NCI-H82 treated with DMSO at 0.1 percent for 48 hours (cell line): ENCODE measurements at regions not wholly inside any gene's neighbourhood (a gene's known extent, or its start where the extent isn't known, plus 50 kb on each side); places are given as distances from the start of the nearest gene placed in this dataset.

Experiments
- DNase-seq: peaks from one replicate; lab custom pipeline; 2025; ENCODE audit not compliant: unreplicated experiment; lab: John Stamatoyannopoulos, UW

DNA sequence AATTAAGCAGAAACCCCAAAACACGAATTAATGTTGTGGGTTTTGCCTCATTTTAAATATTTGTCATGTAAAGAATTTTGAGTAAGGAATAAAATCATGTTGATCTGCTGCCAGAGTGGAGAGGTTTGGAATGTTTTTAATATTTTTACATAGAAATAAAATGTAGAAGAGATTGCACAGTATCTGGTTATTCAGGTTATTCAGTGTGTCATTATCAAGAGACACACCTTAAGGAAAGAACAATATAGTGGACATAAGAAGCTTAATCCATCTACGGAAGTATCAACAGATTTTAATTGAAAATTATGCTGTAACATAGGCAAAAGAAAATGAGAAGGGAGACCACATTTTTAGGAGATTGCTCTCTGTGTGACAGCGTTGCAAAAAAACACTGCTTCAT is 410.4 kb downstream of the MED10 start:
- DNase-seq: no peak

DNA sequence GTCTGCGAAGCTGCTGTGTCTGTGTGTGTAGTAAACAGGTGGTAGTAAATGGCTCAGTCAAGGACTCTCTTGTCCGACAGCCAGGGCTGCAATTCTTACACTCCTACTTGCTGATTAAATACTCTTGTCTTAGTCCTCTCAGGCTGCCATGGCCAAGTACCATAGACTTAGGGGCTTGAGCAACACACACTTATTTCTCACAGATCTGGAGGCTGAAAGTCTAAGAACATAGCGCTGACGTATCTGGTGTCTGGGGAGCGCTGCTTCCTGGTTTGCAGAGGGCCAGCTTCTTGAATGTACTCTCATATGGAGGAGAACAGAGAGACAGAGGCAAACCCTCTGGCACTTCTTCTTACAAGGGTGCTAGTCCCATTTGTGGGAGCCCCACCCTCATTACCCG is 411.0 kb downstream of the MED10 start:
- DNase-seq: no peak

DNA sequence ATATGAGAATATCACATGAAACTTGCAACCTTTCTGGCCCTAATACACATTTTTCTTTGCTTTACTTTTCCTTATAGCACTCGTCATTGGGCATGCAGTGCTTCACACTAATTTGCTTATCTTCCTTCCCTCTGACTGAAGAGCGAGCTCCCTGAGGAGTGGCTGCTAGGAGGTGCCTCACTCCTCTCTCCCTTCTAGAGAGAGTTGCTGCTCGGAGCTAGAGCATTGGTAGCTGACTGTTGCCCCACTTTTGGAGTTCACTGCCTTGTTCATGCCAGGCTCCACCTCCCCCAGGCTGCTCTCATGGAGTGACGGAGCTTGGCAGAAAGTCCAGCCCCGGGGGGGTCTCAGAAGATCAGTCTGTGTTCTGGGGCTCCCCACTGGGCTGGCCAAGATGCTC is 413.2 kb downstream of the MED10 start:
- DNase-seq: no peak

DNA sequence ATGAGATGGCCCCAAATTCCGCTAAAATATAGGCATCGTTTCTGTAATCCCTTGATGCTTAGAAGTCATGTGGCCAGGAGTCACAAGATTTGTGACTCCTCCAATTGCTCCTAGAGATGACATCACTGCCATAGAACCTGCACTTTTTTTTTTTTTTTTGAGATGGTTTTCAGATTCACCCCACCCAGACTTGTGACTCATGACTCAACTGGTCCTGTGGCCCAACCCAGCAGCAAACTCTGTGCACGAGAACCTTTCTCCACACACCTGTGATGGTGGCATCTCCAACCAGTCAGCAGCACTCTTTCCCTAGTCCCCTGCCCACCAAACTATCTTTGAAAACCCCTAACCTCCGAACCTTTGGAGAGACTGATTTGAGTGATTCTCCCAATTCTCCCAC is 414.0 kb downstream of the MED10 start:
- DNase-seq: no peak

DNA sequence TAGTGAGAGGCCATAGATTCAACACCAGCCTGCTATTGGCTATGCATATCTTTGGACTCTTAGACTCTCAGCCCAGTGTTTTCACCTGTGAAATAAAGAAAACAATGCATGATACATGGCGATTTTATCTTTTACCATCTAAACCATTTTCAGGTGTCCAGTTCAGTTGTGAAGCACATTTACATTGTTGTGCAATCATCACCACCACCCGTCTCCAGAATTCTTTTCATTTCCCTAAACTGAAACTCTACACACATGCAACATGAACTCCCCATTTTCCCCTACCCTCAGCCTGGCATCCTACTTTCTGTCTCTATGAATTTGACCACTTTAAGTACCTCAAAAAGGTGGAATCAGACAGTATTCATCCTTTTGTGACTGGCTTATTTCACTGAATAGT is 420.6 kb downstream of the MED10 start:
- no peak for DNase-seq

DNA sequence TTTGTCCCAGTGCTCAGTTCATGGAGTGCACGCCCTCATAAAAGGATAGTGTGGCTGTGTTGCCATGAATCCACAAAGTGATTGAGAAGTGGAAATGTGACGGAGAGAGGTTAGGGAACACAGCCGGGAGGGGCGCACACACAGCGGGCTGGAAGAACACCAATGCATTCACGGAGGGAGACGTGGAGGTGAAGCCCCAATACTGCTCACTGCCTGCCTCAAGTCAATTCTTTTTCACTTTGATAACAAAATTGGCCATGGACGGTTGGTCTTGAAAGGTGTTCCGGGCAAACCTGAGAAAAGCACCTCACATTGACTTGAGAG is 424.1 kb downstream of the MED10 start:
- no peak for DNase-seq

DNA sequence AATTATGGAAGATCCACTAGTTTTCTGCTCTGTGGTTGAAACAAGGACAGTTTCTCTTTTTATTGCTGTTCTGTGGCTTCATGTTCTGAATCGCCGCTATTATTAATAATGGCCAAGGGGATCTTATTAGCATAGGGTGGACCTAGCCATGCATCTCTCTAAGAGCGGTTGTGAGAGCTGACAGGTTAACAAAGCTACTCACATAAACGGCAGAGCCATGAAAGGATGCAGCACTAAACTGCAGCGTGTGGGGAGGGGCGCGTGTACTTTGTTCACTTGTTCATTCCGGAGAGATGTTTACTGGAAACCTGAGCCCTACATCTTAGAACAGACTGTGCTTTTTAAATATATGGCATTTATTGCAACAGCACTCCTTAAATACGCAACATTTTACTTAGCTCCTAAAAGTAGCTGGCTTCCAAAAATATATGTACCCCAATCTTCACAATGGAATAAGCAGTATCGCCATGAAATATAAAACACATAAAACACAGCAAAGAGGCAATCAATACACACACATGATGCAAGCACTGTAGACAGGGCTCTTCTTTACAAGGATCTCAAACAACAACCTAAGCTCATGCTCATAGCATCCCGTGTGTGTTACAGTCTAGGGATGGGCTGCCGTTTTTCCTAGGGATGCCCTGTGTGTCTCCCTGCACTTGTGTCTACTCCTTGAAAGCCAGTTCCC is 424.6 kb downstream of the MED10 start:
- no peak for DNase-seq

DNA sequence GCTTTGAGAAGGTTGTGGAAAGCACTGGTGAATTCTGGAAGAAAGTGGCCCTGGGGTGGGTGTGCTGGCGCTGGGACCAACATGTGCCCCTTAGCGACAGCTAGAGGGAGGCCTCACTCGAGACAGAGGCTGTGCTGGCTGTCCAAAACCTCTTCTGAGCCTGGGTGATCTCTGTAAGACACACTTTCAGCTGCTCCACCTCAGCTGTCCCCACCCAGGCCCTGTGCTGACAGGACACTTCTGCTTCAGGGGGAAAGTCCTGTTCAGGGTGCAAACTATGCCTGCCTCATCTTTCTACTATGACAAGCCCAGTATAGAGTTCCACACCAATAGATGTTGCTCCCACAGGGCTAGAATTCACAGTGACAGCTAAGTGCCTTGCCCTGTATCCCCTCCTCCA is 426.4 kb downstream of the MED10 start:
- DNase-seq: no peak

DNA sequence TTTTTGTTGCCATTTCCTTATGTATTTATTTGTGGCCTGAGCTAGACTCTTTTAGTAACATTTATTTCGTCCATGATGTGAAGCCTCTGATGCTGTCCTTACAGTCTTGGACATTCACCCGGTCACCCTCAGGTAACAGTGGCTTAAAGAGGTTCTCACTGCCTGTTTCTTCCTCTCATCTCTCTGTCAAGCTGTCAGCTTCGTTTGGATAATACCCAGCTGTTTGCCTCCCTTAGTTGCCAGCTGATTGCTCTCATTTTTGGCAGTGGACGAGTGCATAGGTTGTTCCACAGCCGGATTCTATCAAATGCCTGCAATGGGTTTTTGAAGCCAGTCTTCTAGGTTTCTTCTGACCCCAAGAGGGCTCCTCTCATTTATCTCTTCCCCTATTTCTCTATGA is 427.7 kb downstream of the MED10 start:
- DNase-seq: no peak

DNA sequence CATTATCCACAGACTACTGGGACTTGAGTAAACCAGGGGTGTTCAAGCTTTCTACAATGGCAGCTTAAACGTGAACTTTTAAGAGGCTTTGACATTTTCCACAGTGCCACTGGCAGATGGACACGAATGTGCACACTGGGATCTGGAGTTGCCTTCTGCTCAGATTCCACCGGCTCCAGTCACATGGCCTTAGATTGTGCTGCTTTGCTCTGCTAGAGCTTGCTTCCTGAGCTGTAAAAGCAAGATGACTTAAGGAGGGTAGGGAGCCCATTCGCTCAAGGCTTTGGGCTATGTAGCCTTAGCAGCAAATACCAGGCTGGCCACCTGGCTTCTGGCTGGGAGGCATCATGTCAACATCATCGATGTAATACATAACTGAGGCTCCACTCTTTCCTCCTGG is 436.9 kb downstream of the MED10 start:
- DNase-seq: no peak

DNA sequence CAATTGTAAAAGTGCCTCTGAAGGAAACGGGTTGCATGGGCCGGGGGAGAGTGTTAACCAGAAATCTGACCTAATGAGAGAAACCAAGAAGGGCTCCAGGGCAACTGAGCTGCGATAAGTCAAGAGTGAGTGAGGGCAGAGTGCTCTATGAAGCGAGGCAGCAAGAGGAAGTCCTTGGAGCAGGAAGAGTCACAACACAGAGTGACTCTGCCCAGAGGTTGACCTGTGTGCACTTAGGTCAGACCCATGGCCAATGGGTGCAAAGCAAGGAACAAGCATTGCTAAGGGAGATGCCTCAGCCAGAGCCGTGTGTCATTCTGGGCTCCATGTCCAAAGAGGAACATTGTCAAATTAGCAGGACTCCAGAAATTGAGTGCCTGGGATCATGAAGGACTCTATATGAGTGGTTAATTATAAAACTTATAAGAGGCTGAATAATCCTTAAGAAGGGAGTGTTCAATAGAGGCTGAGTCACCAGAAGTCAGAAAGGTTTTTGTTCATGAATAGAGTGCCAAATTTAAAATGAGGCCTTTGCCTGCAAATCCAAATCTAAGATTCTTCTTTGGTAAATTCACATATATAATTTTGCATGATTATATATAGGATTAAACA is 438.5 kb downstream of the MED10 start:
- DNase-seq: no peak

DNA sequence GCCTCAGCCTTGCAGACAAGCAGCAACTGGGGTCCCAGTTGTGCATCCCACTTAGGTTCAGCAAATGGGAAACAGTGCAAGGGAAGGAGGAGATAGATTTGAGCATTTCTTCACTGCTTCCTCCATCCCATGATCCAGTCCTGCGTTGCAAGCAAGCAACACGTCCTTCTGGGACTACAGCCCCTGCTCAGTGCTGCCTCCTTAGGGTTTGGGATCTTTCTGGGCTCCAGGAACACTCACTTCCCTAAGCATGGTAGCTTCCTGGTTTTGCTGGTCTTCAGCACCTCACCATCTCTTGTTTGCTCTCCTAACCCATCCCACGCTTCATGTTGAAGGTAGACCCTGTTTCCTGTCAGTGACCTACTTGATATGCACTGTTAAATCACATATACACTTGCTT is 444.7 kb downstream of the MED10 start:
- no peak for DNase-seq

DNA sequence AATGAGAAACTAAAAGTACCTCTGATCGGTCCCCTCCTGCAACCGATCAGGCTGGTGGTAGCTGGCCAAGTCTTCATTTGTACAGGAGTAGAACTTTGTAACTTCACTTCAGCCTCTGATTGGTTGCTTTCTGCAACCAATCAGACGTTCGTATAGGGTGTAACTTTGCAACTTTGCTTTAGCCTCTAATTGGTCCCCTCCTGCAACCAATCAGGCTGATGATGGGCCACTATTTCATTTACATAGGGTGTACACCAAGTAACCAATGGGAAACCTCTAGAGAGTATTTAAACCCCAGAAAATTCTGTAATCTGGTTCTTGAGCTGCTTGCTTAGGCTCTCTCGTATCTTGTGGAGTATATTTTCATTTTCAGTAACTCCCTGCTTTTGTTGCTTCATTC is 445.5 kb downstream of the MED10 start:
- no peak for DNase-seq

DNA sequence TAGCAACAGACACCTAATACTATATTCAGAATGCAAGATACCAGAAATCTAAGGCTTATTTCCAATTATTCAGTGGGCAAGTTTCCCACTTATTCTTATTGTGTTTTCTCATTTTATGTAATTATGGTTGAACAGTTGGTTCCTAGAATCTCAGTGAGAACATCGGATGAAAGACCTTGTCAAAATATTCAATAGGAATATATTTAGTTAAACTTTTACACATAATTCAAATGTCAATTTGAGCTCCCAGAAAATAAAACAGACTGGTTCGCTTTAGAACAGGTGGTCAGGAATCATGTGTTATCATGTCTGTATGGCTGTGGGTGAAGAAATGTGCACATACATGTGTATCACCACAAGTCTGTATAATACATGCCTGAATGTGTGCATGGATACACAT is 447.8 kb downstream of the MED10 start:
- DNase-seq: no peak

DNA sequence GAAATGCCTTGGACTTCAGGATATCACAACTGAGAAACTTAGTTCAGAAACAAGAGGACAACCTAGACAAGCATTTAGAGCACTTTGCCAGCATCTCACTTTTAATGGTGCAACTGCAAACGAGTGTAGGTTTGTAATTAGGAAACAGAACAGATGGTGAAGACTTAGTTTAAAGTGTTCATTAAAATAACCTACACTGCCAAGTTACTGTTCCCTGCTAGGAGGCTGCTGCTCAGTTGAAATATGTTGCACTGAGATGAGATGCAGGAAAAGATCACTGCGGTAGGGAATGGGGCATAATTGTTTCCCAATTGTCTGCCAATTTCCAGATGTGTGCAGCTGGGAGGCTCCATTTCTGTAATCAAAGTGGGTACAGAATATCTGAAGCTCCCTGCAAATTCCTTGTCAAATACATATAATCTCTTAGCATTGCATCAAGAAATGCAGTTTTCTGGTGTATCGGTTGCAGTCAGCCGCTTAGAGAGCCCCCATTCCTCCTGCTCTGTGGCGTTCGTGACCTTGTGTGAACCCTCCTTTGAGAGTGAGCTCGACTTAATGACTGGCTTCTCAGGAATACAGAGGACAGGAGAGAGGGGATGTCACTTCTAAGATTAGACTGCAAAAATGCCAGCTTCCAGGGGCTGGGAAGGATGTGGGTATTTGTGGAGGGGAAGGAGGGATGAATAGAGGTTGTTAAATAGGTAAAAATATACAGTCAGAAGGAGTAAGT is 448.9 kb downstream of the MED10 start:
- DNase-seq: no peak

DNA sequence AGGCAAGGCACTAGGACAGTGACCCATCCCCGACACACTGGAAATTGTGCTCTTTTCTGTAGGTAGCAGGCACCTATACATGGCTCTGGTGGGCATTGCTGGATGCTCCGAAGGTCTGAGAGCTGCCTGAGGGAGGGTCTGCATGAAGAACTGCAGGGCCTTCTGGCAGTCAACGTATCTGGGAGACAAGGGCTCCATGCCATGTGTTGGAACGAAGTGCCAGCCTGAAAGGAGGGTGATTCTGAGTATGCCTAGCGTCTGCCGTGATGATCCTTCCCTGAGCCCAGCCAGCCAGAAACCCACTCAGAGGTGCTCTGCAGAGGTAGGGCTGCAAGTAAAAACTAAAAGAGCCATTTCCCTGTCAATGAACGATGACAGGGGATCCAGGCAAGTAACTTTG is 453.2 kb downstream of the MED10 start:
- no peak for DNase-seq

DNA sequence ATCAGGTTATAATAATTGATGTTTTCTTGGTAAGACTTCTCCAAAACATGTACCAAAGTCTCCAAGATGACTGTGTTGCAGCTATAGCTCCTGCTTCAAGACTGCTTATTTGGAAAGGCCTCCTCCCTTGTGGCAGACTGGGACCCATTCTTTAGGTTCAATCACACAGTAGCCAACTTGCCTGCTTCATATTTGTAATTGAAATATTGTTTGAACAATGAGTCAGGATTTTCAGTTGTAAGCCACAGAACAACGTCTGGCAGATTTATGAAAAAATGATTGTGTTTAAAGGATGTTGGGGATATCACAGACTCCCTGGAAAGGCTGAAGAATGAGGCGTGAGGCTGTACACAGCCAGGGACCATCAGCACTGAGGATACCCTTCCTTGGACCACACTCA is 458.9 kb downstream of the MED10 start:
- no peak for DNase-seq

DNA sequence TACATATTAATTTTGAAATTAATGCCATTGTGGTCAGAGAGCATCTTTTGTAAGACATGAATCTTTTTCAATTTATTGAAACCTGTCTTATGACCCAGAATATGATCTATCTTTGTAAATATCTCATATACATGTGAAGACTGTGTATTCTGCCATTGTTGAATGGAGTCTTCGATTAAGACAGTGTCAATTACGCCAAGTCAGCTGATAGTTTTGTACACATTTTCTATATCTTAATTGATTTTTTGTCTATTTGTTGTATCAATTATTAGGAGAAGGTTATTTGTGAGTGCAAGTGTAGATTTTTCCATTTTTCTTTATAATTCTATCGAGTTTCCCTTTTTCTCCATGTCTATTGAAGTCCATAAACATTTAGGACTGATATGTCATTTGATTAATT is 471.6 kb downstream of the MED10 start:
- DNase-seq: no peak

DNA sequence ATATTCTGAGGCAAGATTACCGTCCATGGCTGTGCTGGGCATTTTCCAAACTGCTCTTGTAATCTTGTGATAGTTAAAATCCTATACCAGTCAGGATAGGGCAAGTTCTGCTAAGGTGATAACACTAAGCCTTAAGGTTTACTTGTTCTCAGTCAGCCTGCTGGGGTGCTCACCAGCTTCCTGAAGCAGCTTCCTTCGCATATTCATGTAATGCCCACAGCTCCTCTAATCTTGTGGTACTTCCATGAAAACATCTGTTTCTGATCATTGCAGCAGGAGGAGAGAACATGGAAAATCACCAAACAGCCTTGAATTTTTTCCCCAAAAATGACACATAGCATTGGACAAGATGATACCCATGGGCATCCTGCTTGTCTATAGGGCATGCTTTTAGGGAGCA is 473.2 kb downstream of the MED10 start:
- DNase-seq: no peak

DNA sequence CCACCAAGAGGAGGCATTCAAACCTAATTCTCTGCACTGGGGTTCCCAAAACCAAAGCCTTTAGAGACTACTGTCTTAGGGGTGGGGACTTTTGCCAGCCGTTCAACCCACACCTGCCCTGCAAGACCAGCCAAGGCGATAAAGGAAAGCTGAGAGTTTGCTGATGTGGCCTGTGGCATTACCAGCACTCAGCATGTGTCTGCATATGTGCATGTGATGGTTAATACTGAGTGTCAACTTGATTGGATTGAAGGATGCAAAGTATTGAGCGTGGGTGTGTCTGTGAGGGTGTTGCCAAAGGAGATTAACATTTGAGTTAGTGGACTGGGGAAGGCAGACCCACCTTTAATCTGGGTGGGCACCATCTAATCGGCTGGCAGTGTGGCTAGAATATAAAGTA is 474.2 kb downstream of the MED10 start:
- DNase-seq: no peak

DNA sequence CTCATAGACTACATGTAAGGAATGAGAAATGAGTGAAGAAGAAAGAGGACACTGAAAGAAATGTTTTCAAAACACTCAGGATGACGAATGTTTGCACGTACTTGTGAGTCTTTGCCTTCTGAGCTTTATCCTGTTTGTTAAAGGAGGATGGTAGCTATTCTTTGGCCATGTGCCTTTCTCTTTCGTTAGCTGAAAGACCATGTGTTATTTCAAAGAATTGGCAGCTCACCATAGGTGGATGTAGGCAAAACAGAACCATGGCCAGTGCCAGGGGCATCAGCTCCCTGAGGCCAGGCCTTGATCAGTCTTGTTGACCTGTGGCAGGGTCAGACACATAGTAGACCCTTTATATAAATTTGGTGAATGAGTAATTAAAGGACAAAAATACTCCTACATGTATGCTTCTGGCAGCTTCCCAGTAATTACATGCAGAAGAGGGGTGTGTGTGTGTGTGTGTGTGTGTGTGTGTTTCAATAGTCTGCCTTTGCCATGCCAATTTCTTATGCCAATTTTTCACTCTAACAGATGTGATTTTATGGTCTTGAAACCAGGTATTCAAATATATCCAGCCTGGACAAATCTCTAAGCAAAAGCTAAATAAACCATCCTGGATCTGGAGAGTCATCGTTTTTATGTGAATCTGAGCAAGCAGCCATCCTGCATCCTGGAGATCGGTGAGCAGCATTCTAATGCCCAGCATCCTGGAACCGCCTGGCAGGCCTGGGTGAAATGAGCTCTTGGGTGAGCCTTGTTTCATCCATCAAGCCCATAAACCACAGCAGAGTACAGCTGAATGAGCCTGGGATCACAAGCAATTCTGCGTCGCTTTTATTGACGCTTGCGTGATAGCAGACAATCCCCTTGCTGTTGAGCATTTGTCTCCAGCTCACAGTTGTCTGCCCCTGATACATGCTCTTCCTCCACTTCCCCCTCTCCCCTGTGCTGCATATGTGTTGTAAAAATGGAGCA is 475.4 kb downstream of the MED10 start:
- DNase-seq: no peak

DNA sequence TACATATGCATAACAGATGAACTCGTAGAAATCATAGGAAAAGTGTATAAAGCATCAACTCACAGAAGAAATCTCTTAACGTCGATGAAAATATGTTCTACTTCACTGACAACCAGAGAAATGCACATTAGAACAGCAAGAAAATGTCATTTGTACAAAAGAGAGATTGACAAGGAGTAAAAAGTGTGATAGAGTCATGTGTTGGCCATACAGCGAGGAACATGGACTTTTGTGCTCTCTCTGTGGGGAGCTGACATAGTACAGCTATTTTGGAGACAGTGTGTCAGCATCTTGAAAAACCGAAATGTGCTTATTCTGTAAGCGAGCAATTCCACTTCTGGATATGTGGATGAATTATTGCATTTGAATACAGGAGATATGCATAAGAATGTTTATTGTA is 477.9 kb downstream of the ICE1 start:
- DNase-seq: no peak
